ENCODE measurements at regions not wholly inside any gene's neighbourhood (a gene's known extent, or its start where the extent isn't known, plus 50 kb on each side); places are given as distances from the start of the nearest gene placed in this dataset.

GRCh38 chr1:188517139-188517538, 1688.4 kb downstream of the PLA2G4A start:
- TF ChIP-seq EZH2phosphoT487 (IDR thresholded peaks at IDR 0.05; ENCODE audit: low read length) (no peak), EZH2 (optimal IDR thresholded peaks at IDR 0.05; ENCODE audit: low read depth, low read length) (no peak)

Data from MM.1S (cell line).